ENCODE measurements at regions not wholly inside any gene's neighbourhood (a gene's known extent, or its start where the extent isn't known, plus 50 kb on each side); places are given as distances from the start of the nearest gene placed in this dataset.
"Not testable (repeated sequence)": the region's sequence is repeated elsewhere in the genome, so short reads cannot be mapped to it uniquely, and the experiment has no call there.

- no peak overlapping the region for H3K27ac Mint-ChIP-seq
- no peaks in the 10 kb centered on the region for H3K36me3 Mint-ChIP-seq (ENCODE audit: low read depth)
- ATAC-seq, result no peak
- H3K4me3 Mint-ChIP-seq, result no peak overlapping the region
- no peak for DNase-seq
- no peaks in the 10 kb centered on the region for H3K27me3 Mint-ChIP-seq
- H3K4me1 Mint-ChIP-seq, result no peaks in the 10 kb centered on the region
- H3K9me3 ChIP-seq (ENCODE audit: control insufficient read depth, low read length, poor library complexity, severe bottlenecking), result no peaks in the 10 kb centered on the region
Measured at GRCh38 chr16:13351181-13351580, 449.8 kb downstream of the SHISA9 start.

DNA sequence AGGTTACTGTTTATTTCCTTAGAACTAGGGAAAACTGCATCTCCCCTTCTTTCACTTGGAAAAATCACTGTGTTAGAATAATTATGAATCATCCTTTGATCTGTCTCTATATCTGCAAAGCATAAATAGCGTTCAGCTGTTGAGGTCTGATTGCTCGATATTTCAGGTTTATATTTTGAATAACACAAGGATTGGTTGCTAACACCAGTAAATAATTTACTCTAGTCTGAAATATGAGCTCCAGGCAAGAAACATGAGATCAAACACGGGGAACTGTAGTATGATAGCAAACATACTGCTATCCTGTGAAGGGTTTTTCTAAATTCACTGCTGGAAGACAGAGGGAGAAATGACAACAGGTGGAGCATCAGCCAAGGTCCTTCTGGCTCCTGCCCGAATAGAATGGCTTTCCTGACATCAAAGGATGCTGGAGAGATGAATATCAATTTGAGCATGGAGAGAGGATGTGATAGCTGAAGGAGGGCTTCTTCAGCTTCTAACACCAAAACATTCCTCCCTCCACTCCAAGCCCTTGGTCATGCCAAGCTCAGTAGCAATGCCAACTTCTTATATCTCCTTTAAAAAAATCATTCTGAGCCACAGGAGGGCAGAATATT lies 450.3 kb downstream of the SHISA9 start:
- no peak overlapping the region for H3K27ac Mint-ChIP-seq
- H3K4me3 Mint-ChIP-seq, result no peak overlapping the region
- H3K27me3 Mint-ChIP-seq, result no peaks in the 10 kb centered on the region
- DNase-seq (no peak), ATAC-seq (no peak)
- no peaks in the 10 kb centered on the region for H3K9me3 ChIP-seq (ENCODE audit: control insufficient read depth, low read length, poor library complexity, severe bottlenecking)
- no peaks in the 10 kb centered on the region for H3K4me1 Mint-ChIP-seq
- no peaks in the 10 kb centered on the region for H3K36me3 Mint-ChIP-seq (ENCODE audit: low read depth)

GRCh38 chr16:13352796-13353195 lies 451.4 kb downstream of the SHISA9 start:
- not testable (repeated sequence) for H3K27ac Mint-ChIP-seq; ATAC-seq; H3K4me3 Mint-ChIP-seq; H3K27me3 Mint-ChIP-seq; H3K36me3 Mint-ChIP-seq (ENCODE audit: low read depth); H3K4me1 Mint-ChIP-seq; H3K9me3 ChIP-seq (ENCODE audit: control insufficient read depth, low read length, poor library complexity, severe bottlenecking); DNase-seq

DNA sequence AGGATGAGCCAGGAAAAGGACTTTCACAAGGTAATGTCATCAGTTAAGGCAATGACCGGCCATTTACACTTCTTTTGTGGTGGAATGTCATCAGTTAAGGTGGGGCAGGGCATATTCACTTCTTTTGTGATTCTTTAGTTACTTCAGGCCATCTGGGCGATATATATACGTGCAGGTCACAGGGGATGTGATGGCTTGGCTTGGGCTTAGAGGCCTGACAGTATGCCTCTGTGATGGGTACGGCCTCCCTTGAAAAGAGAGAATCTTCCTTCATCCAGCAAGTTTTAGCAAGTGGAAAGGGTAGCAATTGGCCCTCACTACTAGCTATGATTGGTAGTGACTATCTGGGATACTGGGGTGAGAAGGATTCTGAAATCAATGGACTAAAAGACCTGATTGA lies 456.4 kb downstream of the SHISA9 start:
- not testable (repeated sequence) for H3K36me3 Mint-ChIP-seq (ENCODE audit: low read depth); ATAC-seq; H3K27ac Mint-ChIP-seq; H3K27me3 Mint-ChIP-seq; H3K4me1 Mint-ChIP-seq; H3K9me3 ChIP-seq (ENCODE audit: control insufficient read depth, low read length, poor library complexity, severe bottlenecking); DNase-seq; H3K4me3 Mint-ChIP-seq

DNA sequence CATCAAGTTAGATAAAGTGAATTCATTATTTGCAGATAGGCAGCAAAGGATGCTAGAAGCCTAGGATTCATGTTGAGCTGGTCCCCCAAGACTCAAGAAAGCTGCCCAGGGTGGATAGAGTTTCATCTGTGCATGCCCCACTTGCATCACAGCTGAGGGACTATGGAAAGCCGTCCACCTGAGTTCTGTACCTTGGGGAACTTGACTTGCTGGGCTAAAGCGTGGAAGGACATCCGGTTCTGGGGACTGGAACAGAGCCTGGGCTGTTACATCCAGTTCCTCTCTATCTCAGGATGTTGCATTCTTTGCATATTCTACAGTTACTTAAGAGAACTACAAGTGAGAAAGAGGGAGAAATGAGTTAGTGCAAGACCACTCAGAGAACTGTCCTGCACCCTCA lies 458.4 kb downstream of the SHISA9 start:
- Mint-ChIP-seq H3K36me3 (ENCODE audit: low read depth) (no peaks in the 10 kb centered on the region), H3K4me3 (no peak overlapping the region), H3K4me1 (no peaks in the 10 kb centered on the region), H3K27ac (no peak overlapping the region), H3K27me3 (peaks cover 4% of the 10 kb centered on the region)
- DNase-seq (no peak), ATAC-seq (no peak)
- no peaks in the 10 kb centered on the region for H3K9me3 ChIP-seq (ENCODE audit: control insufficient read depth, low read length, poor library complexity, severe bottlenecking)

DNA sequence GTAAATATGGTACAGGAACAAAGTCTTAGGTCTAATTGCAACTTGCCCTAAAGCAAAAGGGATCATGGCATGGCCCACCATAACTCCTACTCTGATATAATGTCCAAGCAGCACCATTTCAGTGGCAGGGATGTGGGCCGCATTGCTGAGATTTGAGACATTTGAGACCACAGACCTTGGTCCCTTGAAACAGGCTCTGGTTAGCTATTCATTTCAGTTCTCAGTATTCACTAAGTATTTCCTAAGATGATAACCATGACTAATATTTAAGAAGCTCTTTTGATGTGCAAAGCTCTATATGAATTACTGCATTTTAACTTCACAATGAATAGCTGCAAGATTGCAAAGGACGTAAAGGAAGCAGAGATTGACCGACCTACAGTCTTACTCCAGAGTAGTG lies 471.0 kb downstream of the SHISA9 start:
- Mint-ChIP-seq H3K27ac (no peak overlapping the region), H3K36me3 (ENCODE audit: low read depth) (no peaks in the 10 kb centered on the region), H3K27me3 (no peaks in the 10 kb centered on the region), H3K4me1 (no peaks in the 10 kb centered on the region), H3K4me3 (no peak overlapping the region)
- DNase-seq, result no peak
- no peak for ATAC-seq
- peaks cover 3% of the 10 kb centered on the region for H3K9me3 ChIP-seq (ENCODE audit: control insufficient read depth, low read length, poor library complexity, severe bottlenecking)

- H3K4me3 Mint-ChIP-seq, result no peak overlapping the region
- ATAC-seq (no peak), DNase-seq (no peak)
- H3K27ac Mint-ChIP-seq, result no peak overlapping the region
- no peaks in the 10 kb centered on the region for H3K4me1 Mint-ChIP-seq
- H3K9me3 ChIP-seq (ENCODE audit: control insufficient read depth, low read length, poor library complexity, severe bottlenecking), result peaks cover 3% of the 10 kb centered on the region
- no peaks in the 10 kb centered on the region for H3K36me3 Mint-ChIP-seq (ENCODE audit: low read depth)
- H3K27me3 Mint-ChIP-seq, result no peaks in the 10 kb centered on the region
Measured at GRCh38 chr16:13376174-13376573, 474.8 kb downstream of the SHISA9 start.

GRCh38 chr16:13377143-13377542 lies 475.7 kb downstream of the SHISA9 start:
- H3K4me1 Mint-ChIP-seq, result no peaks in the 10 kb centered on the region
- DNase-seq (no peak), ATAC-seq (no peak)
- H3K27me3 Mint-ChIP-seq, result no peaks in the 10 kb centered on the region
- H3K27ac Mint-ChIP-seq, result no peak overlapping the region
- H3K9me3 ChIP-seq (ENCODE audit: control insufficient read depth, low read length, poor library complexity, severe bottlenecking), result peaks cover under 1% of the 10 kb centered on the region
- no peaks in the 10 kb centered on the region for H3K36me3 Mint-ChIP-seq (ENCODE audit: low read depth)
- H3K4me3 Mint-ChIP-seq, result no peak overlapping the region

- H3K9me3 ChIP-seq (ENCODE audit: control insufficient read depth, low read length, poor library complexity, severe bottlenecking), result no peaks in the 10 kb centered on the region
- Mint-ChIP-seq H3K27me3 (no peaks in the 10 kb centered on the region), H3K4me3 (no peak overlapping the region), H3K4me1 (no peaks in the 10 kb centered on the region), H3K27ac (no peak overlapping the region), H3K36me3 (ENCODE audit: low read depth) (no peaks in the 10 kb centered on the region)
- DNase-seq, result no peak
- ATAC-seq, result no peak
Measured at GRCh38 chr16:13378151-13378550, 476.8 kb downstream of the SHISA9 start.

GRCh38 chr16:13379266-13379665 lies 477.9 kb downstream of the SHISA9 start:
- no peak for DNase-seq
- Mint-ChIP-seq H3K27me3 (no peaks in the 10 kb centered on the region), H3K27ac (no peak overlapping the region), H3K4me1 (no peaks in the 10 kb centered on the region), H3K36me3 (ENCODE audit: low read depth) (no peaks in the 10 kb centered on the region), H3K4me3 (no peak overlapping the region)
- no peak for ATAC-seq
- no peaks in the 10 kb centered on the region for H3K9me3 ChIP-seq (ENCODE audit: control insufficient read depth, low read length, poor library complexity, severe bottlenecking)

DNA sequence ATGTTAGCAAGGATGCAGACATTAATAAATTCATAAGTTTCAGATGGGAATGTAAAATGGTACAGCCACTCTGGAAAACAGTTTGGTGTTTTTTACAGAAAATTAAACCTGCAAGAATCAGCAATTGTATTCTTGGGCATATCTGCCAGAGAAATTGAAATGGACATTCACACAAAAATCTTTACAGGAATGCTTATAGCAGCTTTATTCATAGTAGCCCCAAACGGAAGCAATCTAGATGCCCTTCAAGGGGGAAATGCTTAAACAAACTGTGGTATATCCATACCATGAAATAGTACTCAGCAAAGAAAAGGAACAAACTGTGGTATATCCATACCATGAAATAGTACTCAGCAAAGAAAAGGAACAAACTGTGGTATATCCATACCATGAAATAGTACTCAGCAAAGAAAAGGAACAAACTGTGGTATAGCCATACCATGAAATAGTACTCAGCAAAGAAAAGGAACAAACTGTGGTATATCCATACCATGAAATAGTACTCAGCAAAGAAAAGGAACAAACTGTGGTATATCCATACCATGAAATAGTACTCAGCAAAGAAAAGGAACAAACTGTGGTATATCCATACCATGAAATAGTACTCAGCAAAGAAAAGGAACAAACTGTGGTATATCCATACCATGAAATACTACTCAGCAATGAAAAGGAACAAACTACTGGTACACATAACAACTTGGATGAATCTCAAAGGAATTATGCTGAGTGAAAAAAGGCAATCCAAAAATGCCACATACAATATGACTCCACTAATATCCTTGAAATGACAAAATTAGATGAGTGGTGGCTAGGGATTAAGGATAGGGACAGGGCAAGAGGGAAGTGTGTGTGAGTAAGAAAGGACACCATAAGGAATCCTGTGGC lies 484.0 kb downstream of the SHISA9 start:
- not testable (repeated sequence) for DNase-seq; H3K9me3 ChIP-seq (ENCODE audit: control insufficient read depth, low read length, poor library complexity, severe bottlenecking); H3K27me3 Mint-ChIP-seq; ATAC-seq; H3K4me3 Mint-ChIP-seq; H3K4me1 Mint-ChIP-seq; H3K27ac Mint-ChIP-seq; H3K36me3 Mint-ChIP-seq (ENCODE audit: low read depth)

DNA sequence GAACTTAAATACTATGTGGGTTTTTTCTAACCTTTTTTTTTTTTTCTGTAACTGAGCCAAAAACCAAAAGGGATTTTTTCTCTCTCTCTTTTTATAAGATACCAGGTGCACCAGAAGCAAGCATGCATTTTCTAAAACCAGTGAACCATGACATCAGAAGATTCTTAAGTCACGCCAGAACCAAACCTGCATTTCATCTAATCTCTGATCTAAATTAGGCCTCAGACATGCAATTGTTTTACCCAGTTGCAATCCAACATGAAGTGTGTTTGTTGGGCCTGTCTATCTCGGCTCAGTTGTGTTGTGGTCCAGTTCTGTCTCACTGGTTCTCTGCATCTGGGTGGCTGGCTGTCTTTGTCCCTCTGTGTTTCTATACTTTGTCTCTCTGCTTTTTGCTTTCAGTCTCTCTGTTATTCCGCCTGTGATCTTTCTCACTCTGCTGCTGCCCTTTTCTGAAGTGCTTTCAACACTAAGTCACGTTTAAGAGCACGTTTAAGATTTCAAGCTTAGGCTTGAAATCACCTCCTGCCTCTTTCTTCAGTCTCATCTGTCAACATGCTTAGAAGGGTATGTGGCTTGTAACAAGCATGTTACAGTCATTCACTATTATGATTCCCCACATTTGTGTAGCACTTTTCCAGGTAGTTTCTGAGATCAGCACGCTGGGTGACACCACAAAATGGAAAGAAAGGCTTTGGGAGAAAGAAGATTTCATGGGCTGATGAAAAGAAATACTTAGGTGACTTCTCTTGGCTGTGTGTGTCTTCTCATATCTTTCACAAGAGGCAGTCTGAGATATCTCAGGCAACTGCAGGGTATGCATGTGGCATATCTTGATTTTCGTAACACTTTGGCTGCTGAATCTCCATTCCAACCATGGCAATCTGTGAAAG lies 488.9 kb downstream of the SHISA9 start:
- H3K9me3 ChIP-seq (ENCODE audit: control insufficient read depth, low read length, poor library complexity, severe bottlenecking), result no peaks in the 10 kb centered on the region
- Mint-ChIP-seq H3K27me3 (no peaks in the 10 kb centered on the region), H3K36me3 (ENCODE audit: low read depth) (no peaks in the 10 kb centered on the region), H3K4me1 (no peaks in the 10 kb centered on the region), H3K4me3 (no peak overlapping the region), H3K27ac (no peak overlapping the region)
- DNase-seq (no peak), ATAC-seq (no peak)

DNA sequence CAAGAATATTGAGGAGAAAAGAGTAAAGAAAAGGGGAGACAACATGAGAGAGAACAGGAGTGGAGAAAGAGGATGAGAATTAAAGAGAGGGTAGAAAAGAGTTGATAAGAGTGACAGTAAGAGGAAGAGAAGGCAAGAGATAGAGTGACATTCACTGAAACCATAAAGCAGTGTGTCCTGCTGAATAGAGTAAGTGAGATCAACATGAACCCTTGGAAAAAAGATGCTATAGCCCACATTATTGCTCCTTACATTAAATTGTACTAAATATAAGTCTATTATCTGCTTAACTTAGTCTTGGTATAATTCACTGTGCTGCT lies 489.5 kb downstream of the SHISA9 start:
- no peak for DNase-seq
- H3K4me3 Mint-ChIP-seq, result no peak overlapping the region
- no peak for ATAC-seq
- H3K4me1 Mint-ChIP-seq, result no peaks in the 10 kb centered on the region
- H3K27me3 Mint-ChIP-seq, result no peaks in the 10 kb centered on the region
- H3K27ac Mint-ChIP-seq, result no peak overlapping the region
- H3K36me3 Mint-ChIP-seq (ENCODE audit: low read depth), result no peaks in the 10 kb centered on the region
- H3K9me3 ChIP-seq (ENCODE audit: control insufficient read depth, low read length, poor library complexity, severe bottlenecking), result no peaks in the 10 kb centered on the region
